SU-DHL-6 (cell line): ENCODE measurements at regions not wholly inside any gene's neighbourhood (a gene's known extent, or its start where the extent isn't known, plus 50 kb on each side); places are given as distances from the start of the nearest gene placed in this dataset.

ENCODE experiments used
- H2AFZ ChIP-seq: fragments of 200-600 bp; sonication (generic); 2 replicates; pipeline ENCODE4 v1.6.1; 2014; ENCODE audit warnings: low read depth, mild to moderate bottlenecking, moderate library complexity, mixed read lengths, antibody characterized with exemption, low read length; ENCODE audit not compliant: severe bottlenecking
- H3F3A ChIP-seq: fragments of 200-600 bp; shearing (Covaris generic); 2 replicates; pipeline ENCODE4 v1.6.0; 2016; ENCODE audit warnings: antibody characterized with exemption, mild to moderate bottlenecking; ENCODE audit not compliant: insufficient read depth
- H3K27ac ChIP-seq: fragments of 200-600 bp; sonication (generic); 2 replicates; pipeline ENCODE4 v1.5.1; 2016; ENCODE audit warnings: low read depth, mild to moderate bottlenecking, low read length, moderate library complexity, mixed read lengths
- H3K27me3 ChIP-seq: fragments of 200-600 bp; sonication (generic), shearing (Covaris generic); 2 replicates; pipeline ENCODE4 v1.6.0; 2014; ENCODE audit warnings: mild to moderate bottlenecking, low read length
- H3K36me3 ChIP-seq: fragments of 200-600 bp; sonication (generic); 2 replicates; pipeline ENCODE4 v1.6.1; 2014; ENCODE audit warnings: mild to moderate bottlenecking, low read length, mixed read lengths
- H3K4me2 ChIP-seq: fragments of 300-600, 200-600 bp; shearing (Covaris generic), sonication (generic); 2 replicates; pipeline ENCODE4 v1.6.0; 2014; ENCODE audit warnings: low read length, low read depth, mild to moderate bottlenecking; ENCODE audit not compliant: poor library complexity, severe bottlenecking
- H3K4me3 ChIP-seq: fragments of 200-600 bp; sonication (generic); 2 replicates; pipeline ENCODE4 v1.5.1; 2014; ENCODE audit warnings: antibody characterized with exemption, low read length, mild to moderate bottlenecking, mixed read lengths; ENCODE audit not compliant: insufficient read depth, poor library complexity, severe bottlenecking
- H3K79me2 ChIP-seq: fragments of 200-600 bp; sonication (generic); 2 replicates; pipeline ENCODE4 v1.6.1; 2014; ENCODE audit warnings: mild to moderate bottlenecking, low read length, moderate library complexity; ENCODE audit not compliant: insufficient read depth
- H3K9ac ChIP-seq: fragments of 200-600 bp; sonication (generic); 2 replicates; pipeline ENCODE4 v1.7.0; 2014; ENCODE audit warnings: mild to moderate bottlenecking, low read length
- H3K9me2 ChIP-seq: fragments of 200-600 bp; sonication (generic); replicated peaks from 2 replicates; pipeline ENCODE4 v1.6.1; 2014; ENCODE audit warnings: low read length; ENCODE audit not compliant: insufficient read depth
- H3K9me3 ChIP-seq: fragments of 200-600 bp; sonication (generic); 2 replicates; pipeline ENCODE4 v1.6.1; 2014; ENCODE audit warnings: low read length, mixed read lengths; ENCODE audit not compliant: insufficient read depth
- H4K20me1 ChIP-seq: fragments of 200-600 bp; sonication (generic); 2 replicates; pipeline ENCODE4 v1.6.1; 2014; ENCODE audit warnings: low read depth, mild to moderate bottlenecking, antibody characterized with exemption, low read length, moderate library complexity, mixed read lengths
- CTCF ChIP-seq: fragments of 200-600 bp; sonication (generic); IDR thresholded peaks from one replicate; pipeline ENCODE4 v1.5.1; 2017; ENCODE audit warnings: antibody characterized with exemption, mild to moderate bottlenecking, low read length, moderate library complexity; ENCODE audit not compliant: insufficient read depth, poor library complexity, severe bottlenecking
- EZH2phosphoT487 ChIP-seq: fragments of 200-600 bp; sonication (generic), shearing (Covaris generic); conservative IDR thresholded peaks from 2 replicates; pipeline ENCODE4 v1.6.1; 2018; ENCODE audit warnings: mild to moderate bottlenecking, antibody characterized with exemption, low read length, moderate library complexity, mixed read lengths

GRCh38 chr4:60814549-60814948 lies 385.6 kb upstream of the ADGRL3 start:
- no peaks in the 10 kb centered on the region for H4K20me1 ChIP-seq
- H3F3A ChIP-seq: no peaks in the 10 kb centered on the region
- H3K4me3 ChIP-seq: no peak overlapping the region
- no peak overlapping the region for H3K27ac ChIP-seq
- H3K9me2 ChIP-seq: no peaks in the 10 kb centered on the region
- TF ChIP-seq CTCF: no peak
- no peak for TF ChIP-seq EZH2phosphoT487
- no peaks in the 10 kb centered on the region for H3K9me3 ChIP-seq
- H3K27me3 ChIP-seq: no peaks in the 10 kb centered on the region
- H2AFZ ChIP-seq: no peak overlapping the region
- no peaks in the 10 kb centered on the region for H3K79me2 ChIP-seq
- no peaks in the 10 kb centered on the region for H3K36me3 ChIP-seq
- no peak overlapping the region for H3K9ac ChIP-seq
- H3K4me2 ChIP-seq: no peak overlapping the region

- H3K4me2 ChIP-seq: no peak overlapping the region
- no peaks in the 10 kb centered on the region for H3K27me3 ChIP-seq
- no peaks in the 10 kb centered on the region for H4K20me1 ChIP-seq
- no peak for TF ChIP-seq EZH2phosphoT487
- no peak for TF ChIP-seq CTCF
- no peak overlapping the region for H3K4me3 ChIP-seq
- no peaks in the 10 kb centered on the region for H3K79me2 ChIP-seq
- H3K9me3 ChIP-seq: no peaks in the 10 kb centered on the region
- H3K36me3 ChIP-seq: no peaks in the 10 kb centered on the region
- no peaks in the 10 kb centered on the region for H3K9me2 ChIP-seq
- H3F3A ChIP-seq: no peaks in the 10 kb centered on the region
- no peak overlapping the region for H3K9ac ChIP-seq
- no peak overlapping the region for H2AFZ ChIP-seq
- no peak overlapping the region for H3K27ac ChIP-seq
Observed at GRCh38 chr4:60817609-60818008, 382.5 kb upstream of the ADGRL3 start.

- Histone ChIP-seq H3K9ac (no peak overlapping the region), H3K36me3 (no peaks in the 10 kb centered on the region), H3K9me3 (no peaks in the 10 kb centered on the region), H3K4me3 (no peak overlapping the region), H3K79me2 (no peaks in the 10 kb centered on the region), H3F3A (no peaks in the 10 kb centered on the region), H3K4me2 (no peak overlapping the region), H3K27me3 (no peaks in the 10 kb centered on the region), H4K20me1 (no peaks in the 10 kb centered on the region), H2AFZ (no peak overlapping the region), H3K9me2 (no peaks in the 10 kb centered on the region), H3K27ac (no peak overlapping the region)
- TF ChIP-seq CTCF (no peak), EZH2phosphoT487 (no peak)
Observed at GRCh38 chr4:60822986-60823385, 377.1 kb upstream of the ADGRL3 start.

- no peak overlapping the region for H3K4me2 ChIP-seq
- no peaks in the 10 kb centered on the region for H3K79me2 ChIP-seq
- no peaks in the 10 kb centered on the region for H3K36me3 ChIP-seq
- no peaks in the 10 kb centered on the region for H3K9me2 ChIP-seq
- no peak overlapping the region for H3K27ac ChIP-seq
- H2AFZ ChIP-seq: no peak overlapping the region
- H3K27me3 ChIP-seq: no peaks in the 10 kb centered on the region
- no peak overlapping the region for H3K9ac ChIP-seq
- no peaks in the 10 kb centered on the region for H3K9me3 ChIP-seq
- no peak overlapping the region for H3K4me3 ChIP-seq
- no peaks in the 10 kb centered on the region for H4K20me1 ChIP-seq
- TF ChIP-seq EZH2phosphoT487 (no peak), CTCF (no peak)
- H3F3A ChIP-seq: no peaks in the 10 kb centered on the region
Observed at GRCh38 chr4:60840020-60840419, 360.1 kb upstream of the ADGRL3 start.
